Neural cell (in vitro differentiated cells): ENCODE measurements at regions not wholly inside any gene's neighbourhood (a gene's known extent, or its start where the extent isn't known, plus 50 kb on each side); places are given as distances from the start of the nearest gene placed in this dataset.

Source experiments
- H2AFZ ChIP-seq: fragments of 200-600, 300-800 bp; sonication (generic), shearing (Covaris generic); 2 replicates; pipeline ENCODE4 v1.6.0; 2014; ENCODE audit warnings: low read depth, mild to moderate bottlenecking, antibody characterized with exemption, low read length, moderate library complexity
- H3F3A ChIP-seq: fragments of 200-600 bp; shearing (Covaris generic); 2 replicates; pipeline ENCODE4 v1.6.1; 2016; ENCODE audit warnings: mild to moderate bottlenecking, moderate library complexity, mixed read lengths, antibody characterized with exemption, low read length; ENCODE audit not compliant: insufficient read depth, poor library complexity, severe bottlenecking
- H3K27ac ChIP-seq: fragments of 200-600, 300-800 bp; sonication (generic), shearing (Covaris generic); 2 replicates; pipeline ENCODE4 v1.5.1; 2014; ENCODE audit warnings: mild to moderate bottlenecking, low read length, moderate library complexity
- H3K27me3 ChIP-seq: fragments of 300-800, 200-600 bp; sonication (generic), shearing (Covaris generic); 2 replicates; pipeline ENCODE4 v1.6.0; 2014; ENCODE audit warnings: mild to moderate bottlenecking, low read depth, low read length, moderate library complexity; ENCODE audit not compliant: insufficient read depth
- H3K36me3 ChIP-seq: fragments of 300-800, 200-600 bp; sonication (generic), shearing (Covaris generic); 2 replicates; pipeline ENCODE4 v1.5.1; 2014; ENCODE audit warnings: mild to moderate bottlenecking, antibody characterized with exemption, low read length, moderate library complexity; ENCODE audit not compliant: insufficient read depth
- H3K4me2 ChIP-seq: fragments of 300-800, 200-600 bp; sonication (generic), shearing (Covaris generic); 2 replicates; pipeline ENCODE4 v1.6.0; 2014; ENCODE audit warnings: mild to moderate bottlenecking, low read length
- H3K4me3 ChIP-seq: fragments of 300-800, 200-600 bp; sonication (generic), shearing (Covaris generic); 2 replicates; pipeline ENCODE4 v1.5.1; 2014; ENCODE audit warnings: mild to moderate bottlenecking, low read length, moderate library complexity
- H3K79me2 ChIP-seq: fragments of 200-600 bp; shearing (Covaris generic); replicated peaks from 2 replicates; pipeline ENCODE4 v1.6.0; 2014; ENCODE audit warnings: mild to moderate bottlenecking, low read length, moderate library complexity; ENCODE audit not compliant: insufficient read depth
- H3K9ac ChIP-seq: fragments of 300-800, 200-600 bp; sonication (generic), shearing (Covaris generic); 2 replicates; pipeline ENCODE4 v1.6.1; 2016; ENCODE audit warnings: mild to moderate bottlenecking, low read length, mixed read lengths
- H3K9me2 ChIP-seq: fragments of 200-600 bp; shearing (Covaris generic); 2 replicates; pipeline ENCODE4 v1.6.1; 2016; ENCODE audit warnings: mild to moderate bottlenecking, low read length, mixed read lengths; ENCODE audit not compliant: insufficient read depth
- H3K9me3 ChIP-seq: fragments of 200-600, 300-800 bp; sonication (generic), shearing (Covaris generic); 2 replicates; pipeline ENCODE4 v1.6.1; 2016; ENCODE audit warnings: mild to moderate bottlenecking, mixed run types, low read length, moderate library complexity, mixed read lengths
- H4K20me1 ChIP-seq: fragments of 200-600 bp; shearing (Covaris generic); 2 replicates; pipeline ENCODE4 v1.6.1; 2016; ENCODE audit warnings: mild to moderate bottlenecking, mixed run types; ENCODE audit not compliant: insufficient read depth
- EP300 ChIP-seq: fragments of 450-650 bp; conservative IDR thresholded peaks from 2 replicates; pipeline ENCODE4 v1.6.1; 2014; ENCODE audit warnings: antibody characterized with exemption, mild to moderate bottlenecking, moderate library complexity; ENCODE audit not compliant: poor library complexity, severe bottlenecking
- EZH2 ChIP-seq: fragments of 200-600, 300-800 bp; shearing (Covaris generic), sonication (generic); IDR thresholded peaks from 2 replicates; pipeline ENCODE4 v1.6.1; 2014; ENCODE audit warnings: antibody characterized with exemption, low read length, borderline replicate concordance, mild to moderate bottlenecking; ENCODE audit not compliant: insufficient read depth, poor library complexity, severe bottlenecking
- MXI1 ChIP-seq: fragments of 450-650 bp; conservative IDR thresholded peaks from 2 replicates; pipeline ENCODE4 v1.6.1; 2014; ENCODE audit warnings: antibody characterized with exemption, mild to moderate bottlenecking; ENCODE audit not compliant: poor library complexity, severe bottlenecking
- POLR2AphosphoS5 ChIP-seq: IDR thresholded peaks from 2 replicates; pipeline ENCODE4 v1.6.1; 2012
- RAD21 ChIP-seq: fragments of 450-650 bp; conservative IDR thresholded peaks from 2 replicates; pipeline ENCODE4 v1.6.1; 2014; ENCODE audit warnings: antibody characterized with exemption, mild to moderate bottlenecking, moderate library complexity
- SMC3 ChIP-seq: fragments of 450-650 bp; conservative IDR thresholded peaks from 2 replicates; pipeline ENCODE4 v1.6.1; 2014; ENCODE audit warnings: antibody characterized with exemption, mild to moderate bottlenecking, moderate library complexity; ENCODE audit not compliant: poor library complexity
- TAF1 ChIP-seq: IDR thresholded peaks from 2 replicates; pipeline ENCODE4 v1.6.1; 2012; ENCODE audit warnings: low read depth
- TF ChIP-seq, protein P1 (sequence below): IDR thresholded peaks from 2 replicates; pipeline ENCODE4 v1.6.1; 2012; ENCODE audit warnings: borderline replicate concordance
- TF ChIP-seq, protein P2 (sequence below): fragments of 450-650 bp; IDR thresholded peaks from 2 replicates; pipeline ENCODE4 v1.5.1; 2014; ENCODE audit warnings: antibody characterized with exemption, mild to moderate bottlenecking, moderate library complexity; ENCODE audit not compliant: poor library complexity, severe bottlenecking

DNA sequence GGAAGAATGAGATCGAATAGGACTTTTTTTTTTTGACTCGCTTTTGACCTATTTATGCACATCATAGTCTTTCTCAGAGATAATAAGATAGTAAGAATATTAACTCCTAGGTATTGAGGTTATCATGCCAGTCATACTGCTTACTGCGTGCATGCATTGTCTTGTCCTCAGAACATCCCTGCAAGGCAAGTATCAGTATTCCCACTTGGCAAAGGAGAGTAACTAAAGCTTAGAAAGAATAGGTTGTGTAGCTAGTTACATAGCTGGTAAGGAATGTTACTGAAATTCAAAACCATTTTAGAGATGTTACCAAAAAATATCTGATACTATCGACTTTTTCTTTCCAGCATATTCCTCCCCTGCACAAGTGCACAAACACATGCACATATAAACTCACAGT lies 296.1 kb upstream of the CLINT1 start:
- Histone ChIP-seq H4K20me1 (no peaks in the 10 kb centered on the region), H3F3A (no peaks in the 10 kb centered on the region), H3K27ac (no peak overlapping the region), H3K79me2 (no peaks in the 10 kb centered on the region), H3K36me3 (no peaks in the 10 kb centered on the region), H3K4me3 (no peak overlapping the region), H3K4me2 (no peak overlapping the region), H3K27me3 (no peaks in the 10 kb centered on the region), H2AFZ (no peak overlapping the region), H3K9me3 (no peaks in the 10 kb centered on the region), H3K9ac (no peak overlapping the region), H3K9me2 (no peaks in the 10 kb centered on the region)
- no peak for TF ChIP-seq EP300
- TF ChIP-seq SMC3: no peak
- no peak for TF ChIP-seq POLR2AphosphoS5
- no peak for TF ChIP-seq MXI1
- TF ChIP-seq, protein P1, sequence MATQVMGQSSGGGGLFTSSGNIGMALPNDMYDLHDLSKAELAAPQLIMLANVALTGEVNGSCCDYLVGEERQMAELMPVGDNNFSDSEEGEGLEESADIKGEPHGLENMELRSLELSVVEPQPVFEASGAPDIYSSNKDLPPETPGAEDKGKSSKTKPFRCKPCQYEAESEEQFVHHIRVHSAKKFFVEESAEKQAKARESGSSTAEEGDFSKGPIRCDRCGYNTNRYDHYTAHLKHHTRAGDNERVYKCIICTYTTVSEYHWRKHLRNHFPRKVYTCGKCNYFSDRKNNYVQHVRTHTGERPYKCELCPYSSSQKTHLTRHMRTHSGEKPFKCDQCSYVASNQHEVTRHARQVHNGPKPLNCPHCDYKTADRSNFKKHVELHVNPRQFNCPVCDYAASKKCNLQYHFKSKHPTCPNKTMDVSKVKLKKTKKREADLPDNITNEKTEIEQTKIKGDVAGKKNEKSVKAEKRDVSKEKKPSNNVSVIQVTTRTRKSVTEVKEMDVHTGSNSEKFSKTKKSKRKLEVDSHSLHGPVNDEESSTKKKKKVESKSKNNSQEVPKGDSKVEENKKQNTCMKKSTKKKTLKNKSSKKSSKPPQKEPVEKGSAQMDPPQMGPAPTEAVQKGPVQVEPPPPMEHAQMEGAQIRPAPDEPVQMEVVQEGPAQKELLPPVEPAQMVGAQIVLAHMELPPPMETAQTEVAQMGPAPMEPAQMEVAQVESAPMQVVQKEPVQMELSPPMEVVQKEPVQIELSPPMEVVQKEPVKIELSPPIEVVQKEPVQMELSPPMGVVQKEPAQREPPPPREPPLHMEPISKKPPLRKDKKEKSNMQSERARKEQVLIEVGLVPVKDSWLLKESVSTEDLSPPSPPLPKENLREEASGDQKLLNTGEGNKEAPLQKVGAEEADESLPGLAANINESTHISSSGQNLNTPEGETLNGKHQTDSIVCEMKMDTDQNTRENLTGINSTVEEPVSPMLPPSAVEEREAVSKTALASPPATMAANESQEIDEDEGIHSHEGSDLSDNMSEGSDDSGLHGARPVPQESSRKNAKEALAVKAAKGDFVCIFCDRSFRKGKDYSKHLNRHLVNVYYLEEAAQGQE: no peak
- no peak for TF ChIP-seq EZH2
- no peak for TF ChIP-seq TAF1
- TF ChIP-seq, protein P2, sequence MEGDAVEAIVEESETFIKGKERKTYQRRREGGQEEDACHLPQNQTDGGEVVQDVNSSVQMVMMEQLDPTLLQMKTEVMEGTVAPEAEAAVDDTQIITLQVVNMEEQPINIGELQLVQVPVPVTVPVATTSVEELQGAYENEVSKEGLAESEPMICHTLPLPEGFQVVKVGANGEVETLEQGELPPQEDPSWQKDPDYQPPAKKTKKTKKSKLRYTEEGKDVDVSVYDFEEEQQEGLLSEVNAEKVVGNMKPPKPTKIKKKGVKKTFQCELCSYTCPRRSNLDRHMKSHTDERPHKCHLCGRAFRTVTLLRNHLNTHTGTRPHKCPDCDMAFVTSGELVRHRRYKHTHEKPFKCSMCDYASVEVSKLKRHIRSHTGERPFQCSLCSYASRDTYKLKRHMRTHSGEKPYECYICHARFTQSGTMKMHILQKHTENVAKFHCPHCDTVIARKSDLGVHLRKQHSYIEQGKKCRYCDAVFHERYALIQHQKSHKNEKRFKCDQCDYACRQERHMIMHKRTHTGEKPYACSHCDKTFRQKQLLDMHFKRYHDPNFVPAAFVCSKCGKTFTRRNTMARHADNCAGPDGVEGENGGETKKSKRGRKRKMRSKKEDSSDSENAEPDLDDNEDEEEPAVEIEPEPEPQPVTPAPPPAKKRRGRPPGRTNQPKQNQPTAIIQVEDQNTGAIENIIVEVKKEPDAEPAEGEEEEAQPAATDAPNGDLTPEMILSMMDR: no peak

DNA sequence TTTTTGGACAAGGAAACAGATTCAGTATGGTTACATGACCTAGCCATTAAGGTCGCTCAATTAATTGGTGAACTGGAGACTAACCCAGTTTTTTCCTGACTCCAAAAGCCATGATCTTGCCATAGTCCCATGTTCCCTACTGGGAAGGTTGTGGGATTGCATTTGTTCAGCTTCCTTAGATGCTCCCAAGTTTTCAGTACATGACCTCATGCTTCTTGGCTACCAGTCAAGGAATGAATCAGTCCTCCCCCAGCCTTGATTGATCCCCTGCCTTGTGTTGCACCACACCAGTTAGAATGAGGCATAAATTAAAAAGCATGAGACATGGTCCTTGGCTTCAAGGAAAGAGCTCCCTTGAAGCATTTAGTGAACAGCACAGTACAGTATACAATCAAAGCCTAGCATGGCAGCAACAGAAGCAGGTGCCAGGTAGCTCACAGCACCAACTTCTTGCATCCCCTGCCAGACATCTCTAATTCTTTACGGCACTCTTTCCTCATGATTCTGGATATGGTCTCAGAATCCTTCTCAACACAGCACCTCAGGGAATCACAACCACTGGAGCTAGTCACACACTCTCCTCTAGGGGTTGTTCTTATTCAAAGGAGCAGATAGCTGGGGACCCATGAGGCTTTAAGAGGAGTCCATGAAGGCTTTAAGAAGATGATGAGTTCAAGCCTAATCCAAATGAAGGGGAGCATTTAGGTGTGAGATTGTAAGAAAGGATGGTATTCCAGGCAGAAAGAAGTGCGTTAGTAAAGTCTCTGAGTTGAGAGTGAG lies 295.5 kb upstream of the CLINT1 start:
- no peak overlapping the region for H2AFZ ChIP-seq
- H3K27me3 ChIP-seq: no peaks in the 10 kb centered on the region
- TF ChIP-seq MXI1 (no peak), EP300 (no peak), RAD21 (no peak), SMC3 (no peak), EZH2 (no peak), POLR2AphosphoS5 (no peak), TAF1 (no peak)
- TF ChIP-seq, protein P2: no peak
- TF ChIP-seq, protein P1: no peak
- no peaks in the 10 kb centered on the region for H3K9me2 ChIP-seq
- no peaks in the 10 kb centered on the region for H4K20me1 ChIP-seq
- H3K79me2 ChIP-seq: no peaks in the 10 kb centered on the region
- no peaks in the 10 kb centered on the region for H3F3A ChIP-seq
- no peak overlapping the region for H3K4me2 ChIP-seq
- H3K9ac ChIP-seq: no peak overlapping the region
- H3K4me3 ChIP-seq: no peak overlapping the region
- no peaks in the 10 kb centered on the region for H3K36me3 ChIP-seq
- no peak overlapping the region for H3K27ac ChIP-seq
- no peaks in the 10 kb centered on the region for H3K9me3 ChIP-seq
